Sigmoid colon (tissue), 6 donors: ENCODE measurements at regions not wholly inside any gene's neighbourhood (a gene's known extent, or its start where the extent isn't known, plus 50 kb on each side); places are given as distances from the start of the nearest gene placed in this dataset.

Experiments used
- DNase-seq: peaks from one replicate; pipeline ENCODE4 v3.0.0-alpha.2; 2019
- H3K27ac ChIP-seq, 4 donors: fragments of 200-600 bp; sonication (generic); one replicate each; pipeline ENCODE4 v1.5.1; 2016 to 2019; ENCODE audit warnings: mild to moderate bottlenecking in 1 of 4
- H3K27me3 ChIP-seq, 3 donors: fragments of 200-600 bp; sonication (generic); one replicate each; pipeline ENCODE4 v1.5.1; 2019; ENCODE audit warnings: mild to moderate bottlenecking in 1 of 3
- H3K36me3 ChIP-seq, 4 donors: fragments of 200-600 bp; sonication (generic); one replicate each; pipeline ENCODE4 v1.5.1; 2016 to 2019
- H3K4me1 ChIP-seq, 4 donors: fragments of 200-600 bp; sonication (generic); one replicate each; pipeline ENCODE4 v1.5.1; 2017 to 2019
- H3K4me3 ChIP-seq, 4 donors: fragments of 200-600 bp; sonication (generic); one replicate each; pipeline ENCODE4 v1.5.1; 2017 to 2019; ENCODE audit warnings: mild to moderate bottlenecking in 2 of 4, moderate library complexity in 1 of 4
- H3K9me3 ChIP-seq, 4 donors: fragments of 200-600 bp in 3 of 4; sonication (generic) in 3 of 4; one replicate each; pipeline versions ENCODE4 v1.5.1 to v1.6.1; 2013 to 2019
- EP300 ChIP-seq, 4 donors: sonication (generic); formaldehyde crosslinking; IDR thresholded peaks; one replicate each; pipeline ENCODE4 v1.6.1; 2017; ENCODE audit warnings: antibody characterized with exemption in 4 of 4
- POLR2A ChIP-seq, 2 donors: fragments of 450-650 bp; IDR thresholded peaks; one replicate each; pipeline ENCODE4 v1.6.1; 2016; ENCODE audit warnings: antibody characterized with exemption in 2 of 2, mild to moderate bottlenecking in 2 of 2, moderate library complexity in 2 of 2
- POLR2AphosphoS5 ChIP-seq, 4 donors: sonication (generic); formaldehyde crosslinking; IDR thresholded peaks; one replicate each; pipeline ENCODE4 v1.6.1; 2017; ENCODE audit warnings: antibody characterized with exemption in 4 of 4
- WGBS, 2 donors: extraction: QIAGEN DNeasy Blood & Tissue Kit; methylation state at CpG; one replicate each; pipeline ENCODE4 v1.1.7; 2013; 5-methylcytosine and 5-hydroxymethylcytosine counted together
- intact Hi-C: fragments of 100-400 bp; cut with DNase I; formaldehyde crosslinking; loops from one replicate; pipeline ENCODE4 v1.15.1; 2023
- TF ChIP-seq, protein P1 (sequence below), 4 experiments: fragments of 450-650 bp in 3 of 4; fragments of 200-600 bp in 1 of 4; IDR thresholded peaks; one replicate each; pipeline ENCODE4 v1.5.1; 2016 to 2019; ENCODE audit warnings: antibody characterized with exemption in 4 of 4, mild to moderate bottlenecking in 3 of 4, moderate library complexity in 2 of 4
- donor health status: healthy with polysubstance abuse.
- donor health status: healthy.

DNA sequence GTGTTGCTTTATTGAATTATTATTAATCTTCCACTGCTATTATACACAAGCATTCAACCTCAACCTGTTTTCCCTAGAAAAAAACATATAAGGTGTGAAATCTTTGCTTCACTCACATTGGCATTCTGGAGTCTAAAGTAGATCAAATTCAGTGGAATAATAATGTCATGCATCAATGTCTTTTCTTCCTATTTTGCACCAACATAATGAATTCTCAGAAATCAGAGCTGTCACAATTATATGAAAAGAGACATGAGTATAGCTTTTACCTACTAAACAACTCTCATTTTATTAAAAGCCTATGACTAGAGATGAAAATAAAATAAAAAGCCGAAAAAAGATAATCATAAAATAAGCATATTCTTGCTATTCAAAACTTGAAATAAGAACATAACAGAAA lies 96.3 kb upstream of the QRFPR start:
- no peaks in the 10 kb centered on the region for H3K4me1 ChIP-seq
- H3K27ac ChIP-seq = no peak overlapping the region
- WGBS, 2 donors = 88 to 97% methylated on average over 1 of the region's 1 CpG
- H3K27me3 ChIP-seq = no peaks in the 10 kb centered on the region
- H3K9me3 ChIP-seq = no peaks in the 10 kb centered on the region
- no peak for DNase-seq
- H3K36me3 ChIP-seq = no peaks in the 10 kb centered on the region
- intact Hi-C loops = no loop called here
- no peak overlapping the region for H3K4me3 ChIP-seq
- no peak for TF ChIP-seq POLR2A (IDR thresholded peaks at IDR 0.05)
- no peak for TF ChIP-seq EP300 (IDR thresholded peaks at IDR 0.05)
- TF ChIP-seq POLR2AphosphoS5 (IDR thresholded peaks at IDR 0.05) = no peak
- TF ChIP-seq, protein P1, sequence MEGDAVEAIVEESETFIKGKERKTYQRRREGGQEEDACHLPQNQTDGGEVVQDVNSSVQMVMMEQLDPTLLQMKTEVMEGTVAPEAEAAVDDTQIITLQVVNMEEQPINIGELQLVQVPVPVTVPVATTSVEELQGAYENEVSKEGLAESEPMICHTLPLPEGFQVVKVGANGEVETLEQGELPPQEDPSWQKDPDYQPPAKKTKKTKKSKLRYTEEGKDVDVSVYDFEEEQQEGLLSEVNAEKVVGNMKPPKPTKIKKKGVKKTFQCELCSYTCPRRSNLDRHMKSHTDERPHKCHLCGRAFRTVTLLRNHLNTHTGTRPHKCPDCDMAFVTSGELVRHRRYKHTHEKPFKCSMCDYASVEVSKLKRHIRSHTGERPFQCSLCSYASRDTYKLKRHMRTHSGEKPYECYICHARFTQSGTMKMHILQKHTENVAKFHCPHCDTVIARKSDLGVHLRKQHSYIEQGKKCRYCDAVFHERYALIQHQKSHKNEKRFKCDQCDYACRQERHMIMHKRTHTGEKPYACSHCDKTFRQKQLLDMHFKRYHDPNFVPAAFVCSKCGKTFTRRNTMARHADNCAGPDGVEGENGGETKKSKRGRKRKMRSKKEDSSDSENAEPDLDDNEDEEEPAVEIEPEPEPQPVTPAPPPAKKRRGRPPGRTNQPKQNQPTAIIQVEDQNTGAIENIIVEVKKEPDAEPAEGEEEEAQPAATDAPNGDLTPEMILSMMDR (IDR thresholded peaks at IDR 0.05) = no peak

DNA sequence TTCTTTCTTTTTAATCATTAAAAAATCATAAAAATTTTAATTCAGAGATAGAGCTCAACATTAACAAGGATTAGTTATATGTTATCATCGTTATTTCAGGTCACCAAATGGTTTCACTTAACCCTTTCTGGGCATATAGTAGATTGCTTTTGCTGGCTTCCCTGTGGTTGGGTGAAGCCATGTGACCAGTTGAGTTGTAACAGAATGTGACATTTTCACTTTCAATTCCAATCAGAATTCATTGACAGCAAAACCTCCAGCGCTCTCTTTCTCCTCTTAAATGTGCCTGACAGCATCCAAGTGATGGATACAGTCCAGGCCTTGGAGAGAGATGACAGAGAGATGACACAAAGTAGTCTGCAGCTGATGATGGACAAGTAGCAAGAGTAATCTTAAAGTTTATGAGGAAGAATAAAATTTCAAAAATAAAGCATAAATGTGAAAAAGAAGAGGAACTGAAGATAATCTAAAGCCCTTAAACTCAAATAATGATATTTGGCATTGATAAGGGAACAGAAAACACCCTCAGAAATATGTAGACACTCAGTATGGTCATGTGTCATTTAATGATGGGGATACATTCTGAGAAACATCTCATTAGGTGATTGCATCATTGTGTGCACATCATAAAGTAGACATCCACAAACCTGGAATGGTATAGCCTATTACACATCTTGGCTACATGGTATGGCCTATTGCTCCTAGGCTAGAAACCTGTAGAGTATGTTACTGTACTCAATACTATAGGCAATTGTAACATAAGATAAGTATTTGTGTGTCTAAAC lies 92.3 kb upstream of the QRFPR start:
- no peak overlapping the region for H3K4me3 ChIP-seq
- 49 to 79% methylated on average over 2 of the region's 2 CpGs for WGBS, 2 donors
- H3K27ac ChIP-seq = no peak overlapping the region
- no peak for DNase-seq
- H3K27me3 ChIP-seq = no peaks in the 10 kb centered on the region
- intact Hi-C loops = no loop called here
- H3K9me3 ChIP-seq = no peaks in the 10 kb centered on the region
- H3K36me3 ChIP-seq = no peaks in the 10 kb centered on the region
- TF ChIP-seq POLR2A (IDR thresholded peaks at IDR 0.05) (no peak), EP300 (IDR thresholded peaks at IDR 0.05) (no peak), POLR2AphosphoS5 (IDR thresholded peaks at IDR 0.05) (no peak)
- TF ChIP-seq, protein P1 (IDR thresholded peaks at IDR 0.05) = no peak
- H3K4me1 ChIP-seq = no peaks in the 10 kb centered on the region

DNA sequence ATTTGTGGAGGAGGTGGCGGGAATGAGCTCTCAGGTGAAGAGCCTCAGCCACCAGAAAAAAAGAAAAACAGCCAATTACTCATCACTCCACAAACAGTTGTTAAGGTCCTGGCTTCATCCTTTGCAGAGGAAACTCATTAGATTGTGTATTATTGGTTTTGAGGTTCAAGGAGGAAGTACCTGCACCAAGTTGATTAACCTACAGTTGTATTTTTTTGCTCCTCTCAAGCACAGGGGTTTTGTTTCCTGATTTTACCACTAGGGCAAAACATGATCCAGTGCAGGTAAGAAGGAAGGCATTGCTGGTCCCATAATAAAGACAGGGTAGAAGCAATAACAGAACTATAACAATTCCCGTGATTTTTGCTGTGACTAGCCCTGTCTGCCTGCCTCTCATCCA lies 84.0 kb upstream of the QRFPR start:
- no peaks in the 10 kb centered on the region for H3K9me3 ChIP-seq
- intact Hi-C loops = no loop called here
- H3K4me1 ChIP-seq = peaks cover 0 to 5% (median 0%) of the 10 kb centered on the region in 4 donors
- no peak overlapping the region for H3K4me3 ChIP-seq
- 48 to 64% methylated on average over 2 of the region's 2 CpGs for WGBS, 2 donors
- H3K27ac ChIP-seq = no peak overlapping the region
- TF ChIP-seq POLR2A (IDR thresholded peaks at IDR 0.05) (no peak), POLR2AphosphoS5 (IDR thresholded peaks at IDR 0.05) (no peak), EP300 (IDR thresholded peaks at IDR 0.05) (no peak)
- TF ChIP-seq, protein P1 (IDR thresholded peaks at IDR 0.05) = no peak
- H3K27me3 ChIP-seq = no peaks in the 10 kb centered on the region
- no peak for DNase-seq
- H3K36me3 ChIP-seq = no peaks in the 10 kb centered on the region

DNA sequence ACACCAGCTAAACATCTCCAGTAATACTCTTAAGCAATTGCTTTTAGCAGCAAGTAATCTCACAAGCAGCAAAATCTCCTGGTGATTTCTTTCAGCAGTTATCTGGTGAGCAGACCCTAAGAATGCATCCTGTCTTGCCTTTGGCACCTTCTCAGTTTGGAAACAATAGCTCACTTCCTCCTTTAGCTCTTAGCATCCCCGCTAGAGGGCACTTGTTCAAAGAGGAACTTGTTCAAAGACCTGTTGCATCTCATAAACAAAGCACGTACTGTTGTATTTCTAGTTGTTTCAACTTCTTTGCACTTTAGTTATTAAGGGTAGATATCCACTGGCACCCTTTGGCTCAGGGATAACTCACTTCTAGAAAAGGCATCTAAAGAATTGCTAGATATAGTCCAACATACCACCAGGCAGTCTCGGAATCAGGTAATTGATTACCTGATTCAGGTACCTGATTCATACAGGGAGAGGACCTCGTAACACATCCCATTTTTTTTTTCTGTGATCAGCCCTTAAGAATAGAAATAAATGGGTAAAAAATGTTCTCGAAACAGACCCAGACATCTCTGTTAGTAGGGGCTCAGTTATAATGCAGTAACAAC lies 81.9 kb upstream of the QRFPR start:
- no peak overlapping the region for H3K27ac ChIP-seq
- no peak for DNase-seq
- TF ChIP-seq POLR2AphosphoS5 (IDR thresholded peaks at IDR 0.05) (no peak), POLR2A (IDR thresholded peaks at IDR 0.05) (no peak), EP300 (IDR thresholded peaks at IDR 0.05) (no peak)
- TF ChIP-seq, protein P1 (IDR thresholded peaks at IDR 0.05) = peak in 3 of 4 experiments; percentile 16 to 41 (median 31)
- H3K4me3 ChIP-seq = no peak overlapping the region
- intact Hi-C loops = no loop called here
- no peaks in the 10 kb centered on the region for H3K36me3 ChIP-seq
- WGBS, 2 donors = 47 to 51% methylated on average over 5 of the region's 5 CpGs
- no peaks in the 10 kb centered on the region for H3K9me3 ChIP-seq
- H3K27me3 ChIP-seq = no peaks in the 10 kb centered on the region
- H3K4me1 ChIP-seq = peaks cover 0 to 5% (median 0%) of the 10 kb centered on the region in 4 donors
